C4-2B (cell line): ENCODE measurements at regions not wholly inside any gene's neighbourhood (a gene's known extent, or its start where the extent isn't known, plus 50 kb on each side); places are given as distances from the start of the nearest gene placed in this dataset.

ENCODE experiments used
- CTCF ChIP-seq: fragments of 450-650 bp; conservative IDR thresholded peaks from 2 replicates; pipeline ENCODE4 v1.5.1; 2017; ENCODE audit warnings: mild to moderate bottlenecking
- ZFX ChIP-seq: fragments of 450-650 bp; IDR thresholded peaks from 2 replicates; pipeline ENCODE4 v1.6.1; 2017

DNA sequence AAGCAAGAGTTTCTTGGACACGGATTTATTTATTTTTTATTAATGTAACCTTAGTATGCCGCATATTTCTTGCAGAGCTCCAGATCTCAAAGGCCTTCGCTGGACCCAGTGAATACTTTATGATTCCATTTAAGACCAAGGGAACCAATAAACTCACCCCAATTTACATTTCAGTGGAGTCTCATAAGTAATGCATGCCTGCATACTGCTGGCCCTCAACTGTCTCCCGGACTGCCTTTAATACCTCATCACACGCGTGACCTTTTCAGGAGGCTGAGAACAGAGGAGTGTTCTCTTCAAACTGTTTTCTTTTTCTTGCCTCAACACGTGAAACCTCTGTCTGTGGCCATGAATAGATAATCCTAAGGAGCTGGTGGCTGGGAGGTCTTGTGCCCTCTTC is 240.9 kb downstream of the STIM2 start:
- TF ChIP-seq CTCF (no peak), ZFX (no peak)
